ENCODE measurements at regions not wholly inside any gene's neighbourhood (a gene's known extent, or its start where the extent isn't known, plus 50 kb on each side); places are given as distances from the start of the nearest gene placed in this dataset.

- DNase-seq (ENCODE audit: low read depth in 1 of 2, low spot score in 1 of 2) = no peak
- TF ChIP-seq REST (IDR thresholded peaks at IDR 0.05; ENCODE audit: insufficient replicate concordance, low read depth) (no peak), POLR2AphosphoS5 (IDR thresholded peaks at IDR 0.05; ENCODE audit: low read depth) (no peak), SPI1 (IDR thresholded peaks at IDR 0.05; ENCODE audit: borderline replicate concordance, low read depth) (no peak), GABPA (IDR thresholded peaks at IDR 0.05; ENCODE audit: low read depth) (no peak), CTCF (IDR thresholded peaks at IDR 0.05; ENCODE audit: insufficient read depth, low read length) (no peak)
- H3K4me3 ChIP-seq (replicated peaks; ENCODE audit: insufficient read depth, low read length) = no peak overlapping the region
- H3K27ac ChIP-seq (replicated peaks) = no peak overlapping the region
- peaks cover 36% of the 10 kb centered on the region for H3K27me3 ChIP-seq (ENCODE audit: insufficient read depth, poor library complexity, severe bottlenecking)
Measured at GRCh38 chr1:47508702-47509431, 71.0 kb downstream of the FOXD2 start.

- TF ChIP-seq SPI1 (IDR thresholded peaks at IDR 0.05; ENCODE audit: borderline replicate concordance, low read depth) (no peak), GABPA (IDR thresholded peaks at IDR 0.05; ENCODE audit: low read depth) (no peak)
- Histone ChIP-seq H3K27ac (replicated peaks) (no peak overlapping the region), H3K4me3 (replicated peaks; ENCODE audit: insufficient read depth, low read length) (no peak overlapping the region), H3K27me3 (ENCODE audit: insufficient read depth, poor library complexity, severe bottlenecking) (peaks cover 36% of the 10 kb centered on the region)
- no peak for DNase-seq (ENCODE audit: low read depth in 1 of 2, low spot score in 1 of 2)
Measured at GRCh38 chr1:47510282-47510811, 72.5 kb downstream of the FOXD2 start.

- H3K27me3 ChIP-seq (ENCODE audit: insufficient read depth, poor library complexity, severe bottlenecking) = peaks cover 30% of the 10 kb centered on the region
- TF ChIP-seq POLR2AphosphoS5 (IDR thresholded peaks at IDR 0.05; ENCODE audit: low read depth) (no peak), CTCF (IDR thresholded peaks at IDR 0.05; ENCODE audit: insufficient read depth, low read length) (no peak), REST (IDR thresholded peaks at IDR 0.05; ENCODE audit: insufficient replicate concordance, low read depth) (no peak), GABPA (IDR thresholded peaks at IDR 0.05; ENCODE audit: low read depth) (no peak), SPI1 (IDR thresholded peaks at IDR 0.05; ENCODE audit: borderline replicate concordance, low read depth) (no peak)
- DNase-seq (ENCODE audit: low read depth in 1 of 2, low spot score in 1 of 2) = no peak
- no peak overlapping the region for H3K27ac ChIP-seq (replicated peaks)
- H3K4me3 ChIP-seq (replicated peaks; ENCODE audit: insufficient read depth, low read length) = no peak overlapping the region
Measured at GRCh38 chr1:47511825-47512224, 74.0 kb downstream of the FOXD2 start.

GRCh38 chr1:47513393-47513792 is 75.5 kb downstream of the FOXD2 start:
- TF ChIP-seq CTCF (IDR thresholded peaks at IDR 0.05; ENCODE audit: insufficient read depth, low read length) (no peak), GABPA (IDR thresholded peaks at IDR 0.05; ENCODE audit: low read depth) (no peak), REST (IDR thresholded peaks at IDR 0.05; ENCODE audit: insufficient replicate concordance, low read depth) (no peak), POLR2AphosphoS5 (IDR thresholded peaks at IDR 0.05; ENCODE audit: low read depth) (no peak), SPI1 (IDR thresholded peaks at IDR 0.05; ENCODE audit: borderline replicate concordance, low read depth) (no peak)
- H3K27me3 ChIP-seq (ENCODE audit: insufficient read depth, poor library complexity, severe bottlenecking) = peaks cover 19% of the 10 kb centered on the region
- H3K4me3 ChIP-seq (replicated peaks; ENCODE audit: insufficient read depth, low read length) = no peak overlapping the region
- no peak overlapping the region for H3K27ac ChIP-seq (replicated peaks)
- no peak for DNase-seq (ENCODE audit: low read depth in 1 of 2, low spot score in 1 of 2)
